GM13976 (cell line): ENCODE measurements at regions not wholly inside any gene's neighbourhood (a gene's known extent, or its start where the extent isn't known, plus 50 kb on each side); places are given as distances from the start of the nearest gene placed in this dataset.

ENCODE experiments used
- DNase-seq: peaks from one replicate; pipeline ENCODE4 v3.0.0; 2012; ENCODE audit warnings: low spot score
- in situ Hi-C: fragments of 300-500 bp; cut with MboI; formaldehyde crosslinking; loops from one replicate; pipeline ENCODE4 v1.12.0; 2022; ENCODE audit warnings: low sequenced_read_pairs, mixed read lengths, inconsistent platforms; ENCODE audit not compliant: unreplicated experiment
- TF ChIP-seq, protein P1 (sequence below): IDR thresholded peaks from 2 replicates; pipeline ENCODE4 v1.5.1; 2012; ENCODE audit warnings: borderline replicate concordance, mild to moderate bottlenecking; ENCODE audit not compliant: insufficient read depth; ENCODE audit errors: extremely low read depth, missing control alignments, control extremely low read depth

DNA sequence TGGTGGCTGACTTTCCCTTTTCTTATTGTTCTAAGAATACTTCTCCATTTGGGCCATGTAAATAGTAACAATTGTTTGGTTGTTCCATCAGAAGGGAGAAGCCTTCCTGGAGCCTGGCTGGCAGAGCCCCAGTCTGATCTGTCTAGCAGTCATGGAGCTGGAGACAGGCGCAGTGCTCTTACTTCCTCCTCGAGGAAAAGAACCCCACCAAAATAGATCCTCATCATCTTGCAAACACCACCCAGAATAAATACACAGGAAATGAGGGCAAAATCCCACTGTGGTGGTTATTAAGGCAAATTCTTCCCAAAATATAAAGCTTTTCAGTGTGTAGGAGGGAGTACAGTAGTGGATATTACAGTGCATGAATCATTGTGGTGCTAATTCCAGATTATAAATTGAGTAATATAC lies 195.1 kb upstream of the SGK1 start:
- DNase-seq, result no peak
- TF ChIP-seq, protein P1, sequence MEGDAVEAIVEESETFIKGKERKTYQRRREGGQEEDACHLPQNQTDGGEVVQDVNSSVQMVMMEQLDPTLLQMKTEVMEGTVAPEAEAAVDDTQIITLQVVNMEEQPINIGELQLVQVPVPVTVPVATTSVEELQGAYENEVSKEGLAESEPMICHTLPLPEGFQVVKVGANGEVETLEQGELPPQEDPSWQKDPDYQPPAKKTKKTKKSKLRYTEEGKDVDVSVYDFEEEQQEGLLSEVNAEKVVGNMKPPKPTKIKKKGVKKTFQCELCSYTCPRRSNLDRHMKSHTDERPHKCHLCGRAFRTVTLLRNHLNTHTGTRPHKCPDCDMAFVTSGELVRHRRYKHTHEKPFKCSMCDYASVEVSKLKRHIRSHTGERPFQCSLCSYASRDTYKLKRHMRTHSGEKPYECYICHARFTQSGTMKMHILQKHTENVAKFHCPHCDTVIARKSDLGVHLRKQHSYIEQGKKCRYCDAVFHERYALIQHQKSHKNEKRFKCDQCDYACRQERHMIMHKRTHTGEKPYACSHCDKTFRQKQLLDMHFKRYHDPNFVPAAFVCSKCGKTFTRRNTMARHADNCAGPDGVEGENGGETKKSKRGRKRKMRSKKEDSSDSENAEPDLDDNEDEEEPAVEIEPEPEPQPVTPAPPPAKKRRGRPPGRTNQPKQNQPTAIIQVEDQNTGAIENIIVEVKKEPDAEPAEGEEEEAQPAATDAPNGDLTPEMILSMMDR, result no peak
- in situ Hi-C loops, result no loop called here

DNA sequence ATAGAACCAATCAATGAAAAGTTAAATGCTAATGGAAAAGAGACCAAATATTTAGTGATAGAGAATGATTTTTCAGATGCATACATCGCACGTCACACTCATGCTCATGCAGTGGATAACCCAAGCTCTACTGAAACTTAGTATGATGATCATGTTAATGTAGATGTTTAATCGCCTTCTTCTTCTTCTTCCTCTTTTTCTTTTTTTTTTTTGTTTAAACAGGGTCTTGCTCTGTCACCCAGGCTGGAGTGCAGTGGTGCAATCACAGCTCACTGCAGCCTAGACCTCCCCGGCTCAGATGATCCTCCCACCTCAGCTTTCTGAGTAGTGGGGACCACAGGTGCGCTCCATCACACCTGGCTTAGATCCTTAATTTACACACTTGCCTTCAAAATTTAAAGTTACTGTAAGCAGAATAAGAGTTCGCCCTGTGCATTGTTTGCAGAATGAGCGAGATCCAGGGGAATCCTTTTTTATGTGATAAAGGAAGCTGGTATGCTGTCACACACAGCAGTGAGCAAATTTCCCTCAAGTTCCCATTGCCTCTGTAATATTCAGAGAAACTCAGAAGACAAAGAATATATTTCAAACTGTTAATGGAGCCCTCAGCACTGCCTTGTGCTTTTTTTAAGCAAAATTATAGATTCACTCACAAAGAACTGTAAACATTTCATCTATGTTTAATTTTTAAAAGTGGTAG lies 194.2 kb upstream of the SGK1 start:
- in situ Hi-C loops, result no loop called here
- TF ChIP-seq, protein P1, result no peak
- no peak for DNase-seq

DNA sequence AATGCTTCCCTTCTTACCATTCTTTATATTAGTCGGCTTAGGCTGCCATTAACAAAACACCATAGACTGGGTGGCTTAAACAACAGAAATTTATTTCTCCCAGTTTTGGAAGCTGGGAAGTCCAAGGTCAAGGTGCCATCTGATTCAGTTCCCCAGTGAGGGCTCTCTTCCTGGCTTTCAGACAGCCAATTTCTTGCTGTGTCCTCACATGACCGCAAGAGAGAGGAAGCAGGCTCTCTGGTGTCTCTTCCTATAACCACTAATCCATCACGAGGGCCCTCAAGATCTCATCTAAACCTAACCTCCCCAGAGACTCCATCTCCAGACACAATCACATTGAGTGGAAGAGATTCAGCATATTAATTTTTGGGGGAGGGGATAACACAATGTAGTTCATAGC lies 193.0 kb upstream of the SGK1 start:
- in situ Hi-C loops, result no loop called here
- TF ChIP-seq, protein P1, result no peak
- no peak for DNase-seq

DNA sequence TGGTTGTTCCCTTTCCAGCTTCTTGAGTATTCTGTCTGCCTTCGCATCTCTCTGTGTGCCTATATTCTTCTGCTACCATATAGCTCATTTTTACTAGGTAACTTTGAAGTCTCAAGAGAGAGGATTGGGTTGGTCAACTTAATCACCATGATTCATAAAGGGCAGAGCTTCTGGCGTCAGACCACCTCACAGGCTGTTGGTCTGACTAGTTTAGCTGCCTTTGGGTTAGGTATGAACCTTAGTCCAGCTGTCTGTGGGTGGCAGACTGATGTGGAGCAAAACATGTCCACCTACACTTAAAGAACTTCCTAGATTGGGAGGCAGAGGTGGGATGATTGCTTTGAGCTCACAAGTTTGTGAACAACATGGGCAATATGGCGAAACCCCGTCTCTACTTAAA lies 192.2 kb upstream of the SGK1 start:
- no peak for DNase-seq
- in situ Hi-C loops, result no loop called here
- TF ChIP-seq, protein P1, result no peak

DNA sequence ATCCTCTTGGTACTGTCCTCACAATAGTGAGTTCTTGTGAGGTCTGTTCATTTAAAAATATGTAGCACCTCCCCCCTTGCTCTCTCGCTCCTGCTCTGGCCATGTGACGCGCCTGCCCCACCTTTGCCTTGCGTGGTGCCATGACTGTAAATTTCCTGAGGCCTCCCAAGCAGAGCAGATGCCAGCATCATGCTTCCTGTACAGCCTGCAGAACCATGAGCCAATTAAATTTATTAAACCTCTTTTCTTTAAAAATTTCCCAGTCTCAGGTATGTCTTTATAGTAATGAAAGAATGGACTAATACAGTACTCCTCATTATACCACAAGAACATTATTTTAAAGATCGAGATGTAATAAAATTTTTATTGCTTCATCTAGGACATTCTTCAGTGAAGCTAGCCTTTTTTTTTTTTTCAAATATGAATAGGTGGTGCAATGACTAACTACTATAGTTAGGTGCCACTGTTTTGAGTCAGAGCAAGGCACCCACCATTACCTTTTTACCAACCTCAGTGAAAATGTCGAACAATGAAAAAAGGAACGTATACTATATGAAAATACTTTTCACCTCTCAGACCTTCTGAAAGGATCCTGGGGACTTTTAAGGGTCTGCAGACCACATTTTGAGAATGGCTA lies 191.1 kb upstream of the SGK1 start:
- TF ChIP-seq, protein P1, result no peak
- DNase-seq, result no peak
- in situ Hi-C loops, result no loop called here

DNA sequence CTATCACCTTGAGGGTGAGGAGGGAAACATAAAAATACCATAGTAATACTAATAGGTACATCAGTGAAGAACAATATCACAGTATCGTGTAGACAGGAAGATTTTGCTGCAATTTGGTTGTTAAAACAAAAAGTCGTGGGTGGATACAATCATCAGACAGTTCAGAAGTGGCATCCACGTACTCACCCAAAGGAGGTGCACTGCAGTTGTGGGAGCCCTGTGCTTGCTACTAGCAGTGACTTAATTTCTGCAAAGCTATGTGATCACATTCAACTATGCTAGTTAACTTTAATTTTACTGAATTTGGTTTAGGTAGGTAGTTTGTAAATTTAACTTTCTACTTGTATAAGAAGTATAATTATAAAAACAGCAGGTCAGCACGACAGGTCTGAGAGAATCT lies 188.2 kb upstream of the SGK1 start:
- TF ChIP-seq, protein P1, result no peak
- no peak for DNase-seq
- in situ Hi-C loops, result no loop called here
